ENCODE measurements at regions not wholly inside any gene's neighbourhood (a gene's known extent, or its start where the extent isn't known, plus 50 kb on each side); places are given as distances from the start of the nearest gene placed in this dataset.

DNA sequence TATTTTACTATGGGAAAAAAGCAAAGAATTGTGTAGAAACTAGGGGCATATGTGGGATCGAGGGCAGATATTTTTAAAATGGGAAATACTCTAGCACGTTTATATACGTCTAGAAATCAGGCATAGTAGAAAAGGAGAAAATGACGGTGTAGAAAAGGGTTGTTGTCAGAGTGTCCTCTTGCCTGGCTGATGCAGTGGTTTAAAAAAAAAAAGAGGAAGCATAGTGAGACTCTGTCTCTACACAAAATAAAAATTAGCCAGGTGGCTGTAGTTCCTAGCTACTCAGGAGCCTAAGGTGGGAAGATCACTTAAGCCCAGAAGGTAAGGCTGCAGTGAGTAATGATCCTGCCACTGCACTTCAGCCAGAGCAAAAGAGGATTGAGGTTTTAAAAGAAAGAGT lies 64.7 kb upstream of the LRRC7 start:
- TF ChIP-seq, protein P1, sequence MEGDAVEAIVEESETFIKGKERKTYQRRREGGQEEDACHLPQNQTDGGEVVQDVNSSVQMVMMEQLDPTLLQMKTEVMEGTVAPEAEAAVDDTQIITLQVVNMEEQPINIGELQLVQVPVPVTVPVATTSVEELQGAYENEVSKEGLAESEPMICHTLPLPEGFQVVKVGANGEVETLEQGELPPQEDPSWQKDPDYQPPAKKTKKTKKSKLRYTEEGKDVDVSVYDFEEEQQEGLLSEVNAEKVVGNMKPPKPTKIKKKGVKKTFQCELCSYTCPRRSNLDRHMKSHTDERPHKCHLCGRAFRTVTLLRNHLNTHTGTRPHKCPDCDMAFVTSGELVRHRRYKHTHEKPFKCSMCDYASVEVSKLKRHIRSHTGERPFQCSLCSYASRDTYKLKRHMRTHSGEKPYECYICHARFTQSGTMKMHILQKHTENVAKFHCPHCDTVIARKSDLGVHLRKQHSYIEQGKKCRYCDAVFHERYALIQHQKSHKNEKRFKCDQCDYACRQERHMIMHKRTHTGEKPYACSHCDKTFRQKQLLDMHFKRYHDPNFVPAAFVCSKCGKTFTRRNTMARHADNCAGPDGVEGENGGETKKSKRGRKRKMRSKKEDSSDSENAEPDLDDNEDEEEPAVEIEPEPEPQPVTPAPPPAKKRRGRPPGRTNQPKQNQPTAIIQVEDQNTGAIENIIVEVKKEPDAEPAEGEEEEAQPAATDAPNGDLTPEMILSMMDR (IDR thresholded peaks at IDR 0.05) = no peak
- TF ChIP-seq POLR2A (IDR thresholded peaks at IDR 0.05) (no peak), EP300 (IDR thresholded peaks at IDR 0.05) (no peak)
